Fibroblast of mammary gland (primary cell): ENCODE measurements at regions not wholly inside any gene's neighbourhood (a gene's known extent, or its start where the extent isn't known, plus 50 kb on each side); places are given as distances from the start of the nearest gene placed in this dataset.
"Not testable (repeated sequence)": the region's sequence is repeated elsewhere in the genome, so short reads cannot be mapped to it uniquely, and the experiment has no call there.

ENCODE experiments used
- DNase-seq: peaks from one replicate; pipeline ENCODE4 v3.0.0-alpha.2; 2010; ENCODE audit warnings: low read depth
- H3K4me3 ChIP-seq: 2 replicates; pipeline ENCODE4 v1.5.1; 2011; ENCODE audit warnings: low read depth, mild to moderate bottlenecking, low read length, moderate library complexity; ENCODE audit not compliant: control insufficient read depth
- TF ChIP-seq, protein P1 (sequence below): conservative IDR thresholded peaks from 2 replicates; pipeline ENCODE4 v1.5.1; 2011; ENCODE audit warnings: low read depth, low read length, inconsistent platforms; ENCODE audit not compliant: control insufficient read depth, insufficient read depth

DNA sequence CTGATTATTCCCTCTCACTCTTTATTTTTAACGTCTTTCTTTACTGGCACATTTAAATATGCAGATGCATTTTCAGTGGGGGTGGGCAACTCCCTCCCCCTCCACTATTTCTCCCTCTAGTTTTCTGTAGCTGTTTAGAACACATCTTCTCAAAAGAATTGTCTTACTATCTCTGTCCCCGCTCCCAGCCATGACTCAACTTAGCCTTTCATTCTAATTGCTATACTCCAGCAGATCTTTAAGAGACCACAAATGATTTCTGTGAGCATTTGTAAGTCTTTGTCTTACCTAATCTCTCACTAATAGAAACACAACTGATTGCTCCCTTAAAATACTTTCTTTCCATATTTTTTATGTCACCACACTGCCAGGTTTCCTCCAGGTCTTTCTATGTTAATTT lies 350.9 kb downstream of the SPRY2 start:
- DNase-seq, result peak; percentile 31
- no peak overlapping the region for H3K4me3 ChIP-seq
- TF ChIP-seq, protein P1, sequence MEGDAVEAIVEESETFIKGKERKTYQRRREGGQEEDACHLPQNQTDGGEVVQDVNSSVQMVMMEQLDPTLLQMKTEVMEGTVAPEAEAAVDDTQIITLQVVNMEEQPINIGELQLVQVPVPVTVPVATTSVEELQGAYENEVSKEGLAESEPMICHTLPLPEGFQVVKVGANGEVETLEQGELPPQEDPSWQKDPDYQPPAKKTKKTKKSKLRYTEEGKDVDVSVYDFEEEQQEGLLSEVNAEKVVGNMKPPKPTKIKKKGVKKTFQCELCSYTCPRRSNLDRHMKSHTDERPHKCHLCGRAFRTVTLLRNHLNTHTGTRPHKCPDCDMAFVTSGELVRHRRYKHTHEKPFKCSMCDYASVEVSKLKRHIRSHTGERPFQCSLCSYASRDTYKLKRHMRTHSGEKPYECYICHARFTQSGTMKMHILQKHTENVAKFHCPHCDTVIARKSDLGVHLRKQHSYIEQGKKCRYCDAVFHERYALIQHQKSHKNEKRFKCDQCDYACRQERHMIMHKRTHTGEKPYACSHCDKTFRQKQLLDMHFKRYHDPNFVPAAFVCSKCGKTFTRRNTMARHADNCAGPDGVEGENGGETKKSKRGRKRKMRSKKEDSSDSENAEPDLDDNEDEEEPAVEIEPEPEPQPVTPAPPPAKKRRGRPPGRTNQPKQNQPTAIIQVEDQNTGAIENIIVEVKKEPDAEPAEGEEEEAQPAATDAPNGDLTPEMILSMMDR, result no peak

DNA sequence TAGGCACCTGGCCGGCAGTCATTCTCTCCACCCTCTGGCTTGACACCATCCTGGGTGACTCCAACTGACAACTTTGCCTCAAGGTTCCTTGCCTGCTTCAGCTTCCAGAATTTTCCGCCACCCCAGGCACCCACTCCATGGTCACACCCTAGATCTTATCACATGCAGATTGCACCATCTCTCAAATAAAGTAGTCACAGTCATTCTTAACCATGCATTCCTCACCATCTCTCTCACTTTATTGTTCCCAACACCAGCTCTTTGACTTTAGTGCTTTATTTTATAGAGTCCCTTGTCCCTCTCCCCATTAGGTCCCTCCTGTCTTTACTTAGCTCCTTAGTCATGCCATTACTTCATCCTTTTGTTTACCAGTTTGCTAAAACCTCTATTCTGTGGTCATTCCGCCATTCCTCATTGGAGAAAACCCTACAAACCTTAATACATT lies 351.7 kb downstream of the SPRY2 start:
- peak; percentile 39 for DNase-seq
- H3K4me3 ChIP-seq, result no peak overlapping the region
- TF ChIP-seq, protein P1, result no peak

DNA sequence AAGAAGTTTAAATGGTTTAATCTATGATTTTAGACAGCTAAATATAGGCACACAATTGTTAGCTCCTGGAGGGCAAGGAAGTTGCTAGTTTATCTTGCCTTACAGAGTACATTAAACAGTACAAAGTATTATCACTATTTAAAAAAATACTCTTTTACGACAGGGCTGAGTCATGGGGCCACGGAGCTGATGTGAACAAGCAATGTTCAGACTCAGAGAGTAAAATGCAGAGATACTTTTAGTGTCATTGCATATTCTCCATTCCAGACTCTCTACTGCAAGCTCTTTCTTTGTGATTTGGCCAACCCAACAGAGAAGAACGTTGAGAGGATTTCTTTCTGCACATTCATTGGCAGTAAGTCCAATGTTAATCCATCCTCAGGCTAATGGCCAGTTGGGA lies 352.4 kb downstream of the SPRY2 start:
- H3K4me3 ChIP-seq, result no peak overlapping the region
- peak; percentile 70 for DNase-seq
- TF ChIP-seq, protein P1, result no peak

DNA sequence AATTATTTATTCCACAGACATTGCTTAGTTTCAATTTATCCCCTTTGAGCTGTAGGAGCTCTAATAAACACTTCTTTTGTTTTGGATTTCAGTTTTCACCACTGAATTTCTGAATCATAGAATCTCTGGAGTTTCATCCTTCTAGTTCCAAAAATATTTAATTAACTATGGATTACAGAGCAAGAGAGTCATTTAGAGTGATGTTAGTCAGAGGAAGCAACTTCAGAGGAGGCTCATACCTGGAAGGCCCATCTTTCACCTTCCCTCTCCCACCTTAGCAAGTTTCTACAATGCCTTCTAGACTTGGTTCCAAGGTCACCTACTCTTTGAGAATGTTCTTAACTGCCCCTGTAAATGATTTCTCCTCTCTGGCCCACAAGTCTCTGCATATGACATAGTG lies 353.2 kb downstream of the SPRY2 start:
- TF ChIP-seq, protein P1, result no peak
- no peak overlapping the region for H3K4me3 ChIP-seq
- no peak for DNase-seq

DNA sequence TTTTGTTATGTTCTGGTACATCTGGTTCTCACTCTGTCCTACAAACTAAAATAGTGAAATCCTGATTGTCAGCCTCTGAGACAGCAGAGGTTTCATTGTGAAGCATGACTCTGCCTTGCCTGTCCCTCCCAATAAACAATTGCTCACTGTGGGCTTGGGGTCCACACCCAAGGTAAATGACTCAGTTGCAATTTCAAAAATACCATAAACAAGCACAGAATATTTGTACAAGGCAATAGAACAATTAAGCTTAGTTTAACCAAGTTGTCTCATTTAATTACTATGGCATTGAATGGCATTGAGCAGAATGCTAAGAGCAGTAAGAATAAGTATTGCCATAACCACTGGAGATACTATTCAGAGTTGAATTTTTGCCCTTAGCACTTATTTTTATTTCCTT lies 353.6 kb downstream of the SPRY2 start:
- peak; percentile 69 for DNase-seq
- TF ChIP-seq, protein P1, result no peak
- H3K4me3 ChIP-seq, result no peak overlapping the region

DNA sequence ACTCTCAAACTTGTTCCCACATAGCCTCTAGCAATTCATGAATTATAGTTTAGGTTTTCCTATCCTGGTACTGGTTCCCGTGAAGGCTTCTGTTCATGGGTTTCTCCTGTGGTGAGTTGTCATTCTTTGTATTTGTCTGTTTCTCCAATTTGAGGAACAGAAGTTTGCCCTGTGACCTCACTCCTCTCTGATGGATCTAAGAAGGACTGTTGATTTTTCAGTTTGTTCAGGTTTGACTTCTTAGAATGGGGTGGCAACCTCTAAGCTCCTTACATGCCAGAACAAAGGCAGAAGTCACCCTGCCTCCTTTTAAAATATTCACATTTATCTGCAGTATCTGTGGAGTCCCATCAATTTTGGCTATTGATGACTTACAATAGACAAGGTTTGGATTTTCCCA lies 354.0 kb downstream of the SPRY2 start:
- DNase-seq, result peak; percentile 20
- TF ChIP-seq, protein P1, result no peak
- H3K4me3 ChIP-seq, result no peak overlapping the region

DNA sequence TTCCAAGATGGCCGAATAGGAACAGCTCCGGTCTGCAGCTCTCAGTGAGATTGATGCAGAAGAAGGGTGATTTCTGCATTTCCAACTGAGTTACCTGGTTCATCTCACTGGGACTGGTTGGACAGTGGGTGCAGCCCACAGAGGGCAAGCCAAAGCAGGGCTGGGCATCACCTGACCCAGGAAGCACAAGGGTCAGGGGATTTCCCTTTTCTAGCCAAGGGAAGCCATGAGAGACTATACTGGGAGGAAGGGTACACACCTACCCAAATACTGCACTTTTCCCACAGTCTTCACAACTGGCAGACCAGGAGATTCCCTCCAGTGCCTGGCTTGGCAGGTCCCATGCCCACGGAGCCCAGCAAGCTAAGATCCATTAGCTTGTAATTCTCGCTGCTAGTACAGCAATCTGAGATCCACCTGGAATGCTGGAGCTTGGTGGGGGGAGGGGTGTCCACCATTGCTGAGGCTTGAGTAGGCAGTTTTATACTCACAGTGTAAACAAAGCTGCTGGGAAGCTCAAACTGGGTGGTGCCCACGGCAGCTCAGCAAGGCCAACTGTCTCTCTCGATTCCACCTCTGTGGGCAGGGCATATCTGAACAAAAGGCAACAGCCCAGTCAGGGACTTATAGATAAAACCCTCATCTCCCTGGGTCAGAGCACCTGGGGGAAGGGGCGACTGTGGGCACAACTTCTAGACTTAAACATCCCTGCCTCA lies 365.8 kb downstream of the SPRY2 start:
- DNase-seq, result not testable (repeated sequence)

More for the DNA sequence above, 365.8 kb downstream of the SPRY2 start:
- not testable (repeated sequence) for H3K4me3 ChIP-seq
